ENCODE measurements at regions not wholly inside any gene's neighbourhood (a gene's known extent, or its start where the extent isn't known, plus 50 kb on each side); places are given as distances from the start of the nearest gene placed in this dataset.

- 94% methylated on average over 2 of the region's 3 CpGs for WGBS (ENCODE audit: insufficient coverage)
- no peak overlapping the region for H3K4me2 ChIP-seq (replicated peaks; ENCODE audit: extremely low read depth, low read length, poor library complexity, severe bottlenecking)
- no peaks in the 10 kb centered on the region for H3K36me3 ChIP-seq (replicated peaks in 1 of 2; ENCODE audit: control insufficient read depth in 1 of 2, insufficient read depth in 2 of 2, low read length in 2 of 2)
- intact Hi-C loops (cut with micrococcal nuclease), result no loop called here
- DNase-seq, result no peak
- no peaks in the 10 kb centered on the region for H3K27me3 ChIP-seq (ENCODE audit: control insufficient read depth in 2 of 2, insufficient read depth in 2 of 2, low read length in 2 of 2)
- Mint-ChIP-seq H3K4me3 (no peak overlapping the region), H3K27me3 (ENCODE audit: low read depth in 3 of 3) (peaks cover 0 to 3% (median 1%) of the 10 kb centered on the region in 3 donors), H3K9me3 (peaks cover 0 to 11% (median 2%) of the 10 kb centered on the region in 7 donors), H3K27ac (no peak overlapping the region), H3K36me3 (no peaks in the 10 kb centered on the region), H3K4me1 (peaks cover 4% of the 10 kb centered on the region)
- H3K4me1 ChIP-seq (ENCODE audit: control insufficient read depth in 1 of 2, insufficient read depth in 2 of 2, low read length in 2 of 2), result no peaks in the 10 kb centered on the region
- H3K27ac ChIP-seq (ENCODE audit: low read depth in 1 of 2, low read length in 2 of 2), result no peak overlapping the region
- no peak overlapping the region for H2AFZ ChIP-seq (ENCODE audit: insufficient read depth, low read depth, low read length, poor library complexity, severe bottlenecking)
- no peak for TF ChIP-seq CTCF (IDR thresholded peaks at IDR 0.05)
- no peak overlapping the region for H3K4me3 ChIP-seq (replicated peaks in 1 of 3; ENCODE audit: low read depth in 2 of 3, low read length in 3 of 3)
- H3K9me3 ChIP-seq (replicated peaks in 1 of 2; ENCODE audit: control insufficient read depth in 1 of 2, insufficient read depth in 1 of 2, low read length in 2 of 2), result peaks cover 0 to 3% of the 10 kb centered on the region in 2 donors
- H3K9ac ChIP-seq (ENCODE audit: insufficient read depth, low read length, poor library complexity, severe bottlenecking), result no peak overlapping the region
- no peaks in the 10 kb centered on the region for H3K79me2 ChIP-seq (ENCODE audit: insufficient read depth, low read length)
- H4K20me1 ChIP-seq (ENCODE audit: insufficient read depth, low read length), result no peaks in the 10 kb centered on the region
Observed at GRCh38 chr4:138485498-138485897, 243.3 kb upstream of the SLC7A11 start.

DNA sequence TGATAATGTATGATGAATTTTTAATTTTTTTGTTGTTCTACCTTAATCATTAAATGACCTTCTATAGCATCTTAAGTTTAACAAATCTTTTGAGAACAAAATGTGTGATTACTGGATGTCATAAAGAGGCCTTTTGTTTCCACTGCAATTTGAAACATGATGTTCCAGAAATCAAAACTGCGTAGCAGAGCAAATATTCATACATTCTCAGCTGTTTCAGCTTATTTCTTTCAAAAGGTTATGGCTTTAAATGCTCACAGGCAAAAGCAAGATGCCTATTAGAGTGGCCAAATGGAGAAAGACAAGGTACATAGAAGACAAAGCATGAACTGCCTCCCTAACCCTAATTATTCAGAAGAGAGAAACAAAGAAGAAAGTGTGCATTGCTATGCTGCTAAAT, 233.0 kb upstream of the SLC7A11 start:
- Mint-ChIP-seq H3K4me3 (no peak overlapping the region), H3K4me1 (no peaks in the 10 kb centered on the region), H3K27me3 (ENCODE audit: low read depth in 3 of 3) (peaks cover 0 to 4% (median 3%) of the 10 kb centered on the region in 3 donors), H3K9me3 (peaks cover 0 to 9% (median 0%) of the 10 kb centered on the region in 7 donors), H3K36me3 (no peaks in the 10 kb centered on the region), H3K27ac (no peak overlapping the region)
- no peak overlapping the region for H3K4me2 ChIP-seq (replicated peaks; ENCODE audit: extremely low read depth, low read length, poor library complexity, severe bottlenecking)
- no peak for TF ChIP-seq CTCF (IDR thresholded peaks at IDR 0.05)
- H3K9ac ChIP-seq (ENCODE audit: insufficient read depth, low read length, poor library complexity, severe bottlenecking), result no peak overlapping the region
- H3K9me3 ChIP-seq (replicated peaks in 1 of 2; ENCODE audit: control insufficient read depth in 1 of 2, insufficient read depth in 1 of 2, low read length in 2 of 2), result no peaks in the 10 kb centered on the region
- DNase-seq, result no peak
- no peaks in the 10 kb centered on the region for H3K27me3 ChIP-seq (ENCODE audit: control insufficient read depth in 2 of 2, insufficient read depth in 2 of 2, low read length in 2 of 2)
- H3K4me1 ChIP-seq (ENCODE audit: control insufficient read depth in 1 of 2, insufficient read depth in 2 of 2, low read length in 2 of 2), result no peaks in the 10 kb centered on the region
- no peaks in the 10 kb centered on the region for H3K36me3 ChIP-seq (replicated peaks in 1 of 2; ENCODE audit: control insufficient read depth in 1 of 2, insufficient read depth in 2 of 2, low read length in 2 of 2)
- no peak overlapping the region for H2AFZ ChIP-seq (ENCODE audit: insufficient read depth, low read depth, low read length, poor library complexity, severe bottlenecking)
- H3K27ac ChIP-seq (ENCODE audit: low read depth in 1 of 2, low read length in 2 of 2), result no peak overlapping the region
- no peaks in the 10 kb centered on the region for H3K79me2 ChIP-seq (ENCODE audit: insufficient read depth, low read length)
- no CpG with 5 or more reads among the region's 1 CpG for WGBS (ENCODE audit: insufficient coverage)
- no peak overlapping the region for H3K4me3 ChIP-seq (replicated peaks in 1 of 3; ENCODE audit: low read depth in 2 of 3, low read length in 3 of 3)
- intact Hi-C loops (cut with micrococcal nuclease), result no loop called here
- H4K20me1 ChIP-seq (ENCODE audit: insufficient read depth, low read length), result no peaks in the 10 kb centered on the region

Data from CD14-positive monocyte (primary cell).